HepG2 (cell line): ENCODE measurements at regions not wholly inside any gene's neighbourhood (a gene's known extent, or its start where the extent isn't known, plus 50 kb on each side); places are given as distances from the start of the nearest gene placed in this dataset.

Experiments
- ATAC-seq: fragments of 200-7000 bp; cut with Tn5 transposase; 3 replicates; pipeline ENCODE4 v1.9.1; 2020; ENCODE audit warnings: mild to moderate bottlenecking, moderate library complexity
- BruUV-seq: library from RNA; stranded (reverse); fragments of 400-500 nt; replicated peaks from 2 replicates; lab custom pipeline; 2021; lab: Mats Ljungman, UMichigan
- CTCF ChIA-PET: fragments of 300-600 bp; formaldehyde crosslinking; extraction: SDS; loops from one replicate; lab custom pipeline; 2021; ENCODE audit warnings: low total read pairs, inconsistent platforms, low intra/inter-chr PET ratio; lab: Yijun Ruan, JAX
- POLR2A ChIA-PET: fragments of 350-600 bp; sonication (Branson Sonifier 250); formaldehyde crosslinking; loops from one replicate; lab custom pipeline; 2020; ENCODE audit warnings: antibody characterized with exemption, inconsistent platforms; lab: Yijun Ruan, JAX
- DNase-seq: peaks from one replicate; pipeline ENCODE4 v3.0.0-alpha.2; 2015; ENCODE audit warnings: low spot score
- FAIRE-seq: peaks from 3 replicates; lab custom pipeline; 2011; peaks lifted over from hg19 to GRCh38; lab: Jason Lieb, UNC
- H2AFZ ChIP-seq: one replicate; pipeline ENCODE4 v1.6.1; 2011; ENCODE audit warnings: low read length, inconsistent platforms
- H3K27ac ChIP-seq: fragments of 300-600 bp; 3 replicates; pipeline ENCODE4 v1.8.0; 2011; ENCODE audit warnings: mixed run types, mild to moderate bottlenecking, mixed read lengths, low read length, inconsistent platforms; ENCODE audit not compliant: insufficient read depth; ENCODE audit errors: extremely low read length
- H3K27me3 ChIP-seq, 2 experiments: fragments of 200-600 bp in 1 of 2; 2 replicates in 1 of 2; 3 replicates in 1 of 2; pipeline versions ENCODE4 v1.6.0 to v1.8.0; 2011; ENCODE audit warnings: low read length in 2 of 2, mild to moderate bottlenecking in 2 of 2, moderate library complexity in 2 of 2, inconsistent platforms in 1 of 2; ENCODE audit not compliant: insufficient read depth in 2 of 2, control insufficient read depth in 1 of 2
- H3K36me3 ChIP-seq, 2 experiments: fragments of 200-600 bp in 1 of 2; replicated peaks in 1 of 2; 2 replicates in 1 of 2; 3 replicates in 1 of 2; pipeline versions ENCODE4 v1.5.1 to v1.8.0; 2011; ENCODE audit warnings: low read length in 2 of 2, inconsistent platforms in 1 of 2; ENCODE audit not compliant: insufficient read depth in 2 of 2, control insufficient read depth in 1 of 2
- H3K4me1 ChIP-seq: 2 replicates; pipeline ENCODE4 v1.5.1; 2012; ENCODE audit warnings: low read length, inconsistent platforms; ENCODE audit not compliant: insufficient read depth
- H3K4me2 ChIP-seq: 2 replicates; pipeline ENCODE4 v1.6.0; 2011; ENCODE audit warnings: low read depth, low read length, inconsistent platforms
- H3K4me3 ChIP-seq, 3 experiments: fragments of 200-600 bp in 1 of 3; sonication (generic), shearing (Covaris generic) in 1 of 3; replicated peaks in 1 of 3; 2 replicates each; pipeline ENCODE4 v1.5.1; 2011 to 2016; ENCODE audit warnings: low read length in 3 of 3, inconsistent platforms in 2 of 3, low read depth in 2 of 3, mild to moderate bottlenecking in 2 of 3, control low read depth in 1 of 3, mixed read lengths in 1 of 3; ENCODE audit not compliant: insufficient read depth in 1 of 3
- H3K79me2 ChIP-seq: one replicate; pipeline ENCODE4 v1.6.1; 2011; ENCODE audit warnings: low read length, inconsistent platforms; ENCODE audit not compliant: insufficient read depth
- H3K9ac ChIP-seq: 2 replicates; pipeline ENCODE4 v1.6.0; 2011; ENCODE audit warnings: mild to moderate bottlenecking, low read depth, low read length, inconsistent platforms; ENCODE audit not compliant: insufficient read depth
- H3K9me3 ChIP-seq: 2 replicates; pipeline ENCODE4 v1.5.1; 2012; ENCODE audit warnings: mild to moderate bottlenecking, low read length
- H4K20me1 ChIP-seq: 2 replicates; pipeline ENCODE4 v1.6.0; 2011; ENCODE audit warnings: inconsistent platforms, mild to moderate bottlenecking, low read length, moderate library complexity; ENCODE audit not compliant: insufficient read depth
- ARNT2 ChIP-seq: sonication (generic); formaldehyde crosslinking; IDR thresholded peaks from 2 replicates; pipeline ENCODE4 v1.8.0; 2022; ENCODE audit warnings: mild to moderate bottlenecking, low read depth, missing genetic modification reagents, moderate library complexity
- DDIT3 ChIP-seq: sonication (generic); formaldehyde crosslinking; IDR thresholded peaks from 2 replicates; pipeline ENCODE4 v1.4.0; 2020; ENCODE audit warnings: mild to moderate bottlenecking, missing genetic modification reagents
- FOXP4 ChIP-seq: sonication (generic); formaldehyde crosslinking; IDR thresholded peaks from 2 replicates; pipeline ENCODE4 v1.4.0; 2020; ENCODE audit warnings: missing genetic modification reagents
- HBP1 ChIP-seq: IDR thresholded peaks from 2 replicates; pipeline ENCODE4 v1.6.1; 2016; ENCODE audit warnings: low read depth, control low read depth
- JUNB ChIP-seq: sonication (generic); formaldehyde crosslinking; IDR thresholded peaks from 2 replicates; pipeline ENCODE4 v1.8.0; 2022; ENCODE audit warnings: missing genetic modification reagents, mild to moderate bottlenecking, borderline replicate concordance
- MNT ChIP-seq: fragments of 450-650 bp; IDR thresholded peaks from 2 replicates; pipeline ENCODE4 v1.6.1; 2016
- PAX8 ChIP-seq: sonication (generic); formaldehyde crosslinking; IDR thresholded peaks from 2 replicates; pipeline ENCODE4 v1.8.0; 2022; ENCODE audit warnings: mild to moderate bottlenecking, missing genetic modification reagents, borderline replicate concordance
- TOE1 ChIP-seq: sonication (generic); formaldehyde crosslinking; IDR thresholded peaks from 2 replicates; pipeline ENCODE4 v1.4.0; 2020; ENCODE audit warnings: mild to moderate bottlenecking, missing genetic modification reagents
- ZFP91 ChIP-seq: sonication (generic); formaldehyde crosslinking; IDR thresholded peaks from 2 replicates; pipeline ENCODE4 v1.9.0; 2022; ENCODE audit warnings: missing genetic modification reagents, mild to moderate bottlenecking, borderline replicate concordance
- ZNF264 ChIP-seq: sonication (generic); formaldehyde crosslinking; IDR thresholded peaks from 2 replicates; pipeline ENCODE4 v1.4.0; 2020; ENCODE audit warnings: missing genetic modification reagents
- ZSCAN20 ChIP-seq: sonication (generic); formaldehyde crosslinking; IDR thresholded peaks from 2 replicates; pipeline ENCODE4 v1.4.0; 2020; ENCODE audit warnings: missing genetic modification reagents, mild to moderate bottlenecking, borderline replicate concordance
- WGBS: methylation state at CpG from one replicate; pipeline ENCODE4 v1.1.6; 2017; ENCODE audit warnings: low lambda C conversion rate; 5-methylcytosine and 5-hydroxymethylcytosine counted together
- in situ Hi-C: cut with HindIII; loops from 2 replicates; pipeline ENCODE4 v1.10.0; 2017; ENCODE audit warnings: low pct_unique_long_range_greater_than_20kb; ENCODE audit not compliant: extremely low pct_ligation_motif_present
- intact Hi-C: fragments of 100-400 bp; cut with micrococcal nuclease; formaldehyde crosslinking; loops from one replicate; pipeline ENCODE4 v1.10.0; 2022; ENCODE audit not compliant: unreplicated experiment

GRCh38 chr3:53994986-53995603 lies 103.4 kb upstream of the SELENOK start:
- H3K4me3 ChIP-seq, result no peak overlapping the region
- H3K79me2 ChIP-seq, result no peaks in the 10 kb centered on the region
- ATAC-seq (no peak), DNase-seq (no peak), FAIRE-seq (no peak)
- no peaks in the 10 kb centered on the region for H3K36me3 ChIP-seq
- H3K4me2 ChIP-seq, result no peak overlapping the region
- no peak overlapping the region for H3K27ac ChIP-seq
- peaks cover 2 to 16% of the 10 kb centered on the region in 2 experiments; a peak in 2 of 5 replicates for H3K27me3 ChIP-seq
- H4K20me1 ChIP-seq, result no peaks in the 10 kb centered on the region
- no peaks in the 10 kb centered on the region for H3K9me3 ChIP-seq
- in situ Hi-C loops, result no loop called here
- H3K4me1 ChIP-seq, result no peaks in the 10 kb centered on the region
- TF ChIP-seq HBP1 (CRISPR knock-in tag) (no peak), MNT (peak; percentile 39; the same call in 1 of the 2 replicates), ZSCAN20 (no peak), ARNT2 (CRISPR knock-in tag) (no peak)
- ChIA-PET POLR2A (no interaction called here), CTCF (no interaction called here)
- no TSS peak for BruUV-seq
- intact Hi-C loops, result no loop called here
- H2AFZ ChIP-seq, result no peak overlapping the region
- 8% methylated on average over 7 of the region's 9 CpGs for WGBS
- no peak overlapping the region for H3K9ac ChIP-seq

GRCh38 chr3:53991240-53991639 lies 99.6 kb upstream of the SELENOK start:
- POLR2A ChIA-PET, result no interaction called here
- in situ Hi-C loops (no loop called here), intact Hi-C loops (no loop called here)
- Histone ChIP-seq H3K4me3 (no peak overlapping the region), H3K9ac (no peak overlapping the region), H3K79me2 (no peaks in the 10 kb centered on the region), H2AFZ (no peak overlapping the region), H3K27ac (no peak overlapping the region), H3K36me3 (no peaks in the 10 kb centered on the region), H3K4me2 (no peak overlapping the region), H3K27me3 (peaks cover 0 to 4% of the 10 kb centered on the region in 2 experiments; a peak in 3 of 5 replicates), H4K20me1 (no peaks in the 10 kb centered on the region), H3K9me3 (no peaks in the 10 kb centered on the region), H3K4me1 (no peaks in the 10 kb centered on the region)
- FAIRE-seq (no peak), DNase-seq (no peak), ATAC-seq (no peak)
- WGBS, result 0% methylated on average over 2 of the region's 2 CpGs
- CTCF ChIA-PET, result no interaction called here
- BruUV-seq, result no TSS peak
- TF ChIP-seq FOXP4 (CRISPR knock-in tag) (no peak), ZNF264 (CRISPR knock-in tag) (no peak), JUNB (CRISPR knock-in tag) (no peak), TOE1 (CRISPR knock-in tag) (no peak), DDIT3 (CRISPR knock-in tag) (no peak), PAX8 (CRISPR knock-in tag) (no peak), ZFP91 (CRISPR knock-in tag) (no peak)
